GM23248 (cell line): ENCODE measurements at regions not wholly inside any gene's neighbourhood (a gene's known extent, or its start where the extent isn't known, plus 50 kb on each side); places are given as distances from the start of the nearest gene placed in this dataset.

Source experiments
- EZH2 ChIP-seq: fragments of 200-600 bp; sonication (generic); IDR thresholded peaks from 2 replicates; pipeline ENCODE4 v1.6.1; 2018; ENCODE audit warnings: antibody characterized with exemption, mild to moderate bottlenecking; ENCODE audit not compliant: insufficient read depth, poor library complexity, severe bottlenecking
- EZH2phosphoT487 ChIP-seq: fragments of 200-600 bp; sonication (generic); IDR thresholded peaks from 2 replicates; pipeline ENCODE4 v1.6.1; 2018; ENCODE audit warnings: antibody characterized with exemption, moderate library complexity, mild to moderate bottlenecking, low read depth; ENCODE audit not compliant: insufficient read depth

DNA sequence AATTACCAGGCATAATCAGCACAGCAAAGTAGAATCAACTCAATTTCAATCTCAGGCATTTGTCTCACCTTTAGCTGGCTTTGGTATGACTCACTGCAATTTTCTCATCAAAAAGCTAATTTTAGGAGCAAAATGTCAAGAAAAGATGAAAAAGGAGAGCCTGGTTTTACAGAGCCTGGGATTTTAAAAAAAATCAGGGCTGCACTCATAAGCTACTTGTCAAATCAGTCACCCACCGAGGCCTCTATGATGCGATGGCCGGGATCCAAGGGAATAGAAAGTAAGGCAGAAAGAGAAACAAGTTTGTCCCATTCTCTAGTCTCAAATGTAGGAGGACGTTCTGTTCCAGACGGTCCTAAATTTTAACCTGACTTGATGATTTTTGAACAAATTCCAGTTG is 170.9 kb downstream of the SOCS6 start:
- no peak for TF ChIP-seq EZH2phosphoT487
- no peak for TF ChIP-seq EZH2
